Fibroblast of skin of abdomen (primary cell): ENCODE measurements at regions not wholly inside any gene's neighbourhood (a gene's known extent, or its start where the extent isn't known, plus 50 kb on each side); places are given as distances from the start of the nearest gene placed in this dataset.

Source experiments
- DNase-seq: peaks from one replicate; pipeline ENCODE4 v3.0.0-alpha.2; 2013

DNA sequence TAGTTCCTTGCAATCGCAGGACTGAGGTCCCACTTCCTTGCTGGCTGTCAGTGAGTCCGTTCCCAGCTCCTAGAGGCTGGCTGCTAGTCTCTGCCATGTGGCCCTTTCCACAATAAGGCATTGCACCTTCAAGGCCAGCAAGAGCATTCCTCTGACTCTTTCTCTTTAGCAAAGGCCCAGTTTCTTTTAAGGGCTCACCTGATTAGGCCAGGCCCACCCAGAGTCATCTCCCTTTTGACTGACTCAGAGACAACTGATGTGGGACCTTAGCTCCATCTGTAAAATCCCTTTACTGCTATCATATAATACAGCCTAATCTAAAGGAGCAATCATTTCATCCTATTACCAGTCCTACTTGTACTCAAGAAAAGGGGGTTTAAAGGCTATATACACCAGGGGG, 278.2 kb downstream of the SLC4A3 start:
- DNase-seq = no peak

GRCh38 chr2:219906114-219907010, 278.9 kb downstream of the SLC4A3 start:
- peak; percentile 36 for DNase-seq

GRCh38 chr2:219907011-219907365, 279.6 kb downstream of the SLC4A3 start:
- peak; percentile 73 for DNase-seq

GRCh38 chr2:219908538-219908937, 281.1 kb downstream of the SLC4A3 start:
- DNase-seq = no peak

GRCh38 chr2:219911541-219911940, 284.1 kb downstream of the SLC4A3 start:
- DNase-seq = no peak

DNA sequence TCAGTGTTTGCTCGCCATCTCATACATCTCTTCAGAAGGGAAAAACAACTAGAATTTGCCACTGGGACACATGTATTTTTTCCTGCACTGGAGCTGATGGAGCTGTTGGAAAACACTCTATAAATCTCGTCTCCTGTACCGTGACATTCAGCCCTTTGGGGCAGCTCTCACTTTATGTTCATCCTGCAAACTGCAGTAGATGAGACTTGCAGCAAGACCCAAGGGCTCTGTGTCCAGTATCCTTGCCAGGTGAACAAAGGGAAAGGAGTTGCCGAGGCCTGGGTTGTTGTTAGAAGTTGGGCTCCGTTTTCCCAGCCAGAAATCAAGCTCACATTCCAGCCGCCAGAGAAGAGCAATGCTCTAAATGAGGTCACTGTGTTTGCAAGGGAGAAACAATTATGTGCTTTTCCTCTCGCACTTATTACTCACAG, 285.1 kb downstream of the SLC4A3 start:
- peak; percentile 70 for DNase-seq

DNA sequence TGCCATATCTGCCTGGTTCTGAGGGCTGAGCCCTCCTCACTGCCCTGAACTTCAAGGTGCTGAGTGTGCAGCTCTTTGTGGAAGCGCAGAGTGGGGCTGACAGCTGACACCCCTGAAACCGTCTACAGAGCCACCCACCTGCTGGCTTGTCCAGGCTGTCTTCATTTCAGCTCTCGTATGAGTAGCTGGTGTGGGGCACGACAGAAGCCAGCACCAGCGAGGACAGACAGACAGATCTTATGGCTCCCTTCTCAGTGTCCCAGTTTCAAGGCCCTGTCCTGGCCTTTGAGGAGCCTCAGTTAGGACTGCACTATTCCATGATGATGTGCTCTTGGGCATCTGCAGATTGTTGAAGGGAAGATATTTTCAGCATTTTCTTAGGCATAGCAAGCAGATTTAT, 287.1 kb downstream of the SLC4A3 start:
- DNase-seq = no peak

DNA sequence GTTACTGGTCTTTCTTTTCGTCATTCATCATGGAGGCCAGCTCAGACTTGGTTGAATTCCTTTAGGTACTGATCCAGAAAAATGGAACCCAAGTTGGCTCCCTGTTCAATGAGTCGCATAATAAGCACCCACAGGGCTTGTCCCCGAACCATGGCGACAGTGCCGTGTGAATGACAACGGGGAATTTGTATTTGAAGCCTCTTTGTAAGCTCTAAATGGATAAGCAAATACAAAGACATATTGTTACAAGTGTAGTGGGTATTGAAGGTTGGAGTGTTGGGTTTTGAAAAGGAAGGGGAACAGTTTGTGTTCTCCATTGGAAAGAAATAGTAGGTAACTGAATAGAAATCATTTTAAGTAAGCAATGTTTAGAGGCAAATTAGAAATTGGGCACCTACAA, 288.9 kb downstream of the SLC4A3 start:
- DNase-seq = no peak

DNA sequence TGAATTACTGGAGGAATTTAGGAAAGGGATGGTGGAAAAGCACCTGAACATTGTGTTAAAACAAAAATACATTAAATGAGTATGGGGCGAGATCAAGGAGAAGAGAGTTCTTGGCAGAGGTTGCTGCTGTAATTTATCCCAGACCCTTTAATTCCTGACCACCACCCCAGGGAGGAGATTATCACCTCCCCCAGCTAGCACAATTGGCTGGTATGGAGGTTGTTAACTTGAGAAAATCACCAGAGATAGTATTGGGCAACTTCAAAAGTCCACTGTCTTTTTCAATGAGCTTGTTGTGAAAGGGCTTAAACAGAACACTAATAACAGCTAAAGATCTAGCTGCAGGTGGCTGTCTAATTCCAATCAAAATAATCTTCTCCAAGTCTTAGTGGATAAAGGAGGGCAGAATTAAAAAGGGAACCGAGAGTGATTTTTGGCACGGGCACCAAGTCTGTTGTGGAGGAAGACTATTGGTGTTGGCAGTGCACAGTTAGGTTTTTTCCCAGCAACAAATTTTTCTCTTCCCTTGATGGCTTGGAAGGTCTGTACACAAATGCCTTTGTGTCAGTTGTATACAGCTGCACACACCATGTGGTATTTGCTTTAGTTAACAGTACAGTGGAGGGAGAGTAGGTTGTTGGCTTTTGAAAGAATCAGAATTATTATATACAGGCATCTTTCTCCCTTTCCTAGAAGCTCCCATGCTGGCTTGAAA, 289.5 kb downstream of the SLC4A3 start:
- no peak for DNase-seq

DNA sequence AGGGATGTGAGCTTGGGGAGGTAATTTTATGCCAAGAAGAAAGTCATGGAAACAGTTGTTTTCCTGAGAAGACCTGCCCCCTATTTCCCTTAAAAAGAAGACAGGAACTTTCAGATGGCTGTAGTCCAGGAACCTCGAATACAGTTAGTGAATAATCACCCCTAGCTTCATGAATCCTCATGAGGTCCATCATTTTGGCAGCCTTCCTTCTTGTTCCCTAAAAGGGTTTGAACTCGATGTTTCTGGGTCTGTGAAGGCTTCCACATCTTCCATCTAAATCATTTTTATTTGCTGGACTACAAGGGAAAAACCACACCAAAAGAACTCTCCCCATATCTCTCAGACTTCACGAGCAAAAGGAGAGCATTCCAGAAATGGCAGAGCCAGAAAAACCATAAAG, 290.8 kb downstream of the SLC4A3 start:
- peak; percentile 27 for DNase-seq

- DNase-seq = no peak
Observed at GRCh38 chr2:219918944-219919343, 291.5 kb downstream of the SLC4A3 start.

DNA sequence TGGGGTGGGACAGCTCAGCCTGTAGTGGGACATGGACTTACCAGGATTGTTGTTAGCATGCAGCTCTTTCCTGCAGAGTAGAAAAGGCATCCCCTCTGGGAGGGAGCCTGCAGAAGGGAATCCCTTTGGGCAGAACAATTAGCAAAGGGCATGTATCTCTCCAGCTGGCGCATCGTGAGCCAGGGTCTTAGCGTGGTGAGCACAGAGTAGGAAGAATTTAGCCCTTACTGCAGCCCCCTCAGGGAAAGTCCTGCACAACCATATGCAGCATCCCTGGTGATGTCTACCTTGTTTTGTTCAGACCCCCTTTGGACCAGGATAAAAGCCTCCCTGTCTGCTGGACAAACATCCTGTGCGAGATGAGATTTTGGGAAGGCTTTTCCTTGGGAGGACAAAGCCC, 292.1 kb downstream of the SLC4A3 start:
- DNase-seq = no peak

DNA sequence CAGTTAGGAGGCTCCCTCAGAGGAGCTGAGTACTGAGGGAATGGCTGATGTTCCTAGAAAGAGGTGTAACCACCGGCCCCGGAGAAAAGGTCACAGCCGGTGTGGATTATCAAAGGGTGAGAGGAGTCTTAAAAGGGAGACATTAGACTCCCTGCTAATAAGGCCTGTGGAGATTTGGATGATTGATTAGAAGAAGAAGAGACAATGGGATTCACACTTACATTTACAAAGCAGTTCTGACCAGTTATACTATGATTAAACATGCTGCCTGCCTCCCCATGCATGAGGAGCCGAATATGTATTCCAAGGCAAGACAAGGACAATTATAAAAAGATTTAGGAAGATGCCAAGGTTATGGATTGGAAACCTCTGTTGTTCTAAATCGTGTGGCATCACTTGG, 302.4 kb downstream of the SLC4A3 start:
- DNase-seq = no peak

DNA sequence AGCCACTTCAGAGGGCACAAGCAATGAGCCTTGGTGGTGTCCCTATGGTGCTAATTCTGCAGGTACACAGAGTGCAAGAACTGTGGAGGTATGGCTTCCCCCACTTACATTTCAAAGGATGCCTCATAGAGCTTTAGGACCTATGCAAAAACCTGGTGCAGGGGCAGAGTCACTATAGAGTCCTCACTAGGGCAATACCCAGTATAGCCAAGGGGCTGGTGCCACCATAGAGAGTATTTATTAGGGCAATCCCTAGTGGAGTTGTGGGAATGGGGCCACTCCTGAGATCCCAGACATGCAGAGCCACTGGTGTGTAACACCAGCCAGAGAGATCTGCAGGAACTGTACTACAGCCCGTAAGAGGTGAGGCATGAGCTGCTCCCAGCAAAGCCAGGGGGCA, 312.2 kb downstream of the SLC4A3 start:
- DNase-seq = no peak

DNA sequence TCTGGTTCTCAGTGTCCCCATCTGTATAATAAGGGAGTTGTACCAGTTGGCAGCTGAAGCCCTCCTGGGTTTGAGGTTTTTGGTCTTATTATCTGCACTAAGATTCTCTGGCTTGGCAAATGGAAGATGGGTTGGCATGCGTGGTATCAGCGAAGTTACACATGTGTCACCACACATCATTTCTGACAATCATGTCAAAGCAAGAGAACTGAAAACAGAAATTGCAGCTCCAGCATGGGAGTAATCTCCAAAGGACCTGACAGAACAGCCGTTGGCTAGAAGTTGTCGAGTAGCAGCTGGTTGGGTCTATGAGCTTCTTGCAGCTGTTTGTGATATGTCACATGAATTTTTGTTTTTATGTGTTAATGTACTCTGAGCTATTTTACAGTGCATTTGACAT, 317.4 kb downstream of the SLC4A3 start:
- DNase-seq = no peak

- DNase-seq = no peak
Observed at GRCh38 chr2:219946021-219946420, 318.6 kb downstream of the SLC4A3 start.

GRCh38 chr2:219946529-219946928, 319.1 kb downstream of the SLC4A3 start:
- no peak for DNase-seq

DNA sequence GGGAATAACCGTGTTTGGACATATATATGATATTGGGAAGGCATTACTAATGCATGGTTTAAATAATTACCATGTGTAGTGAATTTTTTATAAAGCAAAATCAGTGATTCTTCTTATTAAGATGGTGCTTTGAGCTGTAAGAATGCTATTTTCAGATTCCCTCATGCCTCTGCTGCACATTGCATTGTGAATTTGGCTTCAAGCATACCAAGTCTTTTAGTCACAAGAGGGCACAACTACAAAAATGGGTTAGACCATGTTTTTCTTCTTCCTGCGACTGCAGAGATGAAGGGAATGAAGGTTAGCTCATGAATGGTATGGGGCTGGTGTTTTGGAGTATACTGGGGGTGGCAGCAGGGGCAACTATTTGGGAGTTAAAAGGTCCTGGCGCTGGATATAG, 320.1 kb downstream of the SLC4A3 start:
- peak; percentile 52 for DNase-seq

- no peak for DNase-seq
Observed at GRCh38 chr2:219949053-219949452, 321.6 kb downstream of the SLC4A3 start.

GRCh38 chr2:219951099-219951498, 323.7 kb downstream of the SLC4A3 start:
- DNase-seq = no peak

- DNase-seq = peak; percentile 51
Observed at GRCh38 chr2:219954331-219954730, 326.9 kb downstream of the SLC4A3 start.

DNA sequence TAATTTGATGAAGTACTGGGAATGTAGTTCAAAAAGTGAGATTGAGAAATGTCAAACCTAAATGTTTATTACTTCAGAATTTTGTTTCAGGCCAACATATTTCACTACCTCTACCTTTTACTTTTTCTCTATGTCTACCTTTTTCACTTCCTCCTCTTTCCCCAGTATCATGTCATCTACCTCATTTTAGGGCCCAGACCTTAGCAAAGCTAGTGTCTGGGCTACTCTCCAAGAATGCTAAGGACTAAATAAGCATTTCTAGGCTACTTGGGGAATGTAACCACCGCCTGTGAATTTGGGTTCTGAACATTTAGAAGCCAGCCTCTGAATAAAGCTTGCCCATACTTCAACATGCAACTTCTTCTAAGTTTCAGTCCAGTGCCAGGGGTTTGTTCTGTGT, 330.4 kb downstream of the SLC4A3 start:
- no peak for DNase-seq

DNA sequence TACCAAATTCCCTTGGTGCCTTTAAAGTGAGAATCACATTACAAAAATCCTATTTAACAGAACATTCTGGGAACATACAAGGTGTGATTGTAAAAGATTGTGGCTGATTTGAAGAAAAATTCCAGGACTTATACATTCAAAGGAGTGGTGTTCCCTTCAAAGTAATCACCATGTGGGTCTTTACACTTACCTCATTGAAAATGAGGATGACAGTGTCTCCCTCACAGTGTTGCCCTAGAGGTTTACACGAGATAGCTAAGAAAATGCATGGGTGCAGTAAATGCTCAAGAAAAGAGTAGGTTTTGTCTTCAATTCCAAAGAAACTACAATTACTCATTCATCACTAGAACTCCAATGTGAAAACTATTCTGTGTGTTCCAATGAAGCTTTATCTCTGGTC, 331.5 kb downstream of the SLC4A3 start:
- DNase-seq = no peak

DNA sequence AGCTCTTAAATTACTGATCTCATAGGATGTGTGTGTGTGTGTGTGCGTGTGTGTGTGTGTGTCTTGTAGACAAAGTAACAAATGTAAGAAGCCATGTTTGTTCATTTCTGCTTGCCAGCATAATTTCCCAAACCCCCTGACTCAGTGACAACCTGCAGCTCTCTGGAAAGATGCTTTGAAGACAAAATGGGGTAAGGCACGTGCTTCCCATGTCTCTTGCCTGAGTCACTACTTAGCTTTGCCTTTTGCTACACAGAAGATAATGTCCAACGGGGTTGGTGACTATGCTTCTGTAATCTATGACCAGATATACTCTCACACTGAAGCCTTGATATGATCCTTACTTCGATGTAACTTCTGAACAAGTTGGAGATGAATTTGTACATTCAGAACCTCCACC, 332.0 kb downstream of the SLC4A3 start:
- peak; percentile 10 for DNase-seq
